ENCODE measurements at regions not wholly inside any gene's neighbourhood (a gene's known extent, or its start where the extent isn't known, plus 50 kb on each side); places are given as distances from the start of the nearest gene placed in this dataset.

GRCh38 chrX:11890836-11891514 lies 132.9 kb downstream of the MSL3 start:
- Histone ChIP-seq H3K4me2 (ENCODE audit: control insufficient read depth, extremely low read depth, insufficient read depth, low read depth, low read length) (no peak overlapping the region), H3K36me3 (ENCODE audit: control insufficient read depth in 2 of 2, extremely low read depth in 1 of 2, insufficient read depth in 2 of 2, low read length in 2 of 2) (no peaks in the 10 kb centered on the region), H3K9ac (ENCODE audit: control insufficient read depth, extremely low read depth, insufficient read depth, low read length) (no peak overlapping the region), H3K4me1 (ENCODE audit: control insufficient read depth, extremely low read depth, insufficient read depth, low read length) (peaks cover 40% of the 10 kb centered on the region), H3K9me3 (ENCODE audit: control insufficient read depth, low read depth, low read length) (no peaks in the 10 kb centered on the region), H3K27me3 (ENCODE audit: control insufficient read depth, extremely low read depth, insufficient read depth, low read length) (no peaks in the 10 kb centered on the region), H3K79me2 (ENCODE audit: control insufficient read depth, insufficient read depth, low read length) (no peaks in the 10 kb centered on the region), H2AFZ (ENCODE audit: control insufficient read depth, low read length) (peak overlapping the region; percentile 72), H4K20me1 (ENCODE audit: control insufficient read depth, extremely low read depth, insufficient read depth, low read length) (no peaks in the 10 kb centered on the region), H3K9me1 (ENCODE audit: control insufficient read depth, extremely low read depth, insufficient read depth, low read length) (no peaks in the 10 kb centered on the region), H3K27ac (ENCODE audit: control insufficient read depth, insufficient read depth, low read length) (no peak overlapping the region), H3K4me3 (ENCODE audit: control insufficient read depth in 2 of 3, extremely low read depth in 1 of 3, insufficient read depth in 2 of 3, low read depth in 1 of 3, low read length in 3 of 3) (no peak overlapping the region)
- TF ChIP-seq EZH2 (IDR thresholded peaks at IDR 0.05; ENCODE audit: low read length) (no peak), CTCF (optimal IDR thresholded peaks at IDR 0.05 in 1 of 3, IDR thresholded peaks at IDR 0.05 in 1 of 3, conservative IDR thresholded peaks at IDR 0.05 in 1 of 3; ENCODE audit: extremely low read depth in 1 of 3, insufficient read depth in 2 of 3, low read length in 3 of 3) (peak in 1 of 3 experiments; percentile 8)
- no peak for DNase-seq (ENCODE audit: low read depth, low spot score)
- no peak for FAIRE-seq
- dilution Hi-C loops (cut with MboI; ENCODE audit: extremely low pct_ligation_motif_present, low sequenced_read_pairs), result no loop called here

GRCh38 chrX:11893933-11894710 lies 136.1 kb downstream of the MSL3 start:
- H3K9me3 ChIP-seq (ENCODE audit: control insufficient read depth, low read depth, low read length), result peaks cover 2% of the 10 kb centered on the region
- FAIRE-seq, result no peak
- no peak for TF ChIP-seq EZH2 (IDR thresholded peaks at IDR 0.05; ENCODE audit: low read length)
- no peak for TF ChIP-seq CTCF (optimal IDR thresholded peaks at IDR 0.05 in 1 of 3, IDR thresholded peaks at IDR 0.05 in 1 of 3, conservative IDR thresholded peaks at IDR 0.05 in 1 of 3; ENCODE audit: extremely low read depth in 1 of 3, insufficient read depth in 2 of 3, low read length in 3 of 3)
- H3K9me1 ChIP-seq (ENCODE audit: control insufficient read depth, extremely low read depth, insufficient read depth, low read length), result no peaks in the 10 kb centered on the region
- no peaks in the 10 kb centered on the region for H3K79me2 ChIP-seq (ENCODE audit: control insufficient read depth, insufficient read depth, low read length)
- no peak overlapping the region for H3K9ac ChIP-seq (ENCODE audit: control insufficient read depth, extremely low read depth, insufficient read depth, low read length)
- dilution Hi-C loops (cut with MboI; ENCODE audit: extremely low pct_ligation_motif_present, low sequenced_read_pairs), result no loop called here
- no peak overlapping the region for H3K4me3 ChIP-seq (ENCODE audit: control insufficient read depth in 2 of 3, extremely low read depth in 1 of 3, insufficient read depth in 2 of 3, low read depth in 1 of 3, low read length in 3 of 3)
- no peaks in the 10 kb centered on the region for H3K36me3 ChIP-seq (ENCODE audit: control insufficient read depth in 2 of 2, extremely low read depth in 1 of 2, insufficient read depth in 2 of 2, low read length in 2 of 2)
- no peak overlapping the region for H2AFZ ChIP-seq (ENCODE audit: control insufficient read depth, low read length)
- H3K27ac ChIP-seq (ENCODE audit: control insufficient read depth, insufficient read depth, low read length), result no peak overlapping the region
- no peaks in the 10 kb centered on the region for H4K20me1 ChIP-seq (ENCODE audit: control insufficient read depth, extremely low read depth, insufficient read depth, low read length)
- peaks cover 30% of the 10 kb centered on the region for H3K4me1 ChIP-seq (ENCODE audit: control insufficient read depth, extremely low read depth, insufficient read depth, low read length)
- no peak for DNase-seq (ENCODE audit: low read depth, low spot score)
- peak overlapping the region; percentile 46 for H3K4me2 ChIP-seq (ENCODE audit: control insufficient read depth, extremely low read depth, insufficient read depth, low read depth, low read length)
- H3K27me3 ChIP-seq (ENCODE audit: control insufficient read depth, extremely low read depth, insufficient read depth, low read length), result no peaks in the 10 kb centered on the region
